ENCODE measurements at regions not wholly inside any gene's neighbourhood (a gene's known extent, or its start where the extent isn't known, plus 50 kb on each side); places are given as distances from the start of the nearest gene placed in this dataset.

- H4K20me1 ChIP-seq (ENCODE audit: insufficient read depth, low read length): no peaks in the 10 kb centered on the region
- peaks cover 10% of the 10 kb centered on the region for H3K4me1 ChIP-seq (ENCODE audit: insufficient read depth, low read length)
- no peak overlapping the region for H2AFZ ChIP-seq (ENCODE audit: low read length)
- H3K79me2 ChIP-seq (ENCODE audit: insufficient read depth, low read length): no peaks in the 10 kb centered on the region
- no peak overlapping the region for H3K27ac ChIP-seq (ENCODE audit: low read depth, low read length)
- no peaks in the 10 kb centered on the region for H3K36me3 ChIP-seq (ENCODE audit: insufficient read depth, low read length)
- peak overlapping the region; percentile 7 for H3K4me2 ChIP-seq (ENCODE audit: insufficient read depth, low read length)
- DNase-seq (ENCODE audit: insufficient read length, low spot score, missing footprints): no peak
- no peaks in the 10 kb centered on the region for H3K27me3 ChIP-seq (ENCODE audit: insufficient read depth, low read length)
- TF ChIP-seq, protein P1, sequence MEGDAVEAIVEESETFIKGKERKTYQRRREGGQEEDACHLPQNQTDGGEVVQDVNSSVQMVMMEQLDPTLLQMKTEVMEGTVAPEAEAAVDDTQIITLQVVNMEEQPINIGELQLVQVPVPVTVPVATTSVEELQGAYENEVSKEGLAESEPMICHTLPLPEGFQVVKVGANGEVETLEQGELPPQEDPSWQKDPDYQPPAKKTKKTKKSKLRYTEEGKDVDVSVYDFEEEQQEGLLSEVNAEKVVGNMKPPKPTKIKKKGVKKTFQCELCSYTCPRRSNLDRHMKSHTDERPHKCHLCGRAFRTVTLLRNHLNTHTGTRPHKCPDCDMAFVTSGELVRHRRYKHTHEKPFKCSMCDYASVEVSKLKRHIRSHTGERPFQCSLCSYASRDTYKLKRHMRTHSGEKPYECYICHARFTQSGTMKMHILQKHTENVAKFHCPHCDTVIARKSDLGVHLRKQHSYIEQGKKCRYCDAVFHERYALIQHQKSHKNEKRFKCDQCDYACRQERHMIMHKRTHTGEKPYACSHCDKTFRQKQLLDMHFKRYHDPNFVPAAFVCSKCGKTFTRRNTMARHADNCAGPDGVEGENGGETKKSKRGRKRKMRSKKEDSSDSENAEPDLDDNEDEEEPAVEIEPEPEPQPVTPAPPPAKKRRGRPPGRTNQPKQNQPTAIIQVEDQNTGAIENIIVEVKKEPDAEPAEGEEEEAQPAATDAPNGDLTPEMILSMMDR (IDR thresholded peaks at IDR 0.05; ENCODE audit: extremely low read depth, low read depth, low read length): no peak
- no peaks in the 10 kb centered on the region for H3K9me3 ChIP-seq (ENCODE audit: low read depth, low read length)
- H3K4me3 ChIP-seq (ENCODE audit: insufficient read depth, low read length): no peak overlapping the region
Measured at GRCh38 chr9:120257483-120257882, 322.5 kb downstream of the CDK5RAP2 start.

- Histone ChIP-seq H3K79me2 (ENCODE audit: insufficient read depth, low read length) (no peaks in the 10 kb centered on the region), H3K4me3 (ENCODE audit: insufficient read depth, low read length) (no peak overlapping the region), H3K36me3 (ENCODE audit: insufficient read depth, low read length) (no peaks in the 10 kb centered on the region), H4K20me1 (ENCODE audit: insufficient read depth, low read length) (no peaks in the 10 kb centered on the region), H2AFZ (ENCODE audit: low read length) (no peak overlapping the region), H3K27me3 (ENCODE audit: insufficient read depth, low read length) (no peaks in the 10 kb centered on the region), H3K4me1 (ENCODE audit: insufficient read depth, low read length) (peaks cover 10% of the 10 kb centered on the region), H3K4me2 (ENCODE audit: insufficient read depth, low read length) (no peak overlapping the region), H3K9me3 (ENCODE audit: low read depth, low read length) (no peaks in the 10 kb centered on the region), H3K27ac (ENCODE audit: low read depth, low read length) (no peak overlapping the region)
- TF ChIP-seq, protein P1 (IDR thresholded peaks at IDR 0.05; ENCODE audit: extremely low read depth, low read depth, low read length): no peak
- no peak for DNase-seq (ENCODE audit: insufficient read length, low spot score, missing footprints)
Measured at GRCh38 chr9:120256146-120256545, 323.8 kb downstream of the CDK5RAP2 start.

- Histone ChIP-seq H3K4me2 (ENCODE audit: insufficient read depth, low read length) (no peak overlapping the region), H3K4me1 (ENCODE audit: insufficient read depth, low read length) (peaks cover 1% of the 10 kb centered on the region), H4K20me1 (ENCODE audit: insufficient read depth, low read length) (no peaks in the 10 kb centered on the region), H3K9me3 (ENCODE audit: low read depth, low read length) (no peaks in the 10 kb centered on the region), H3K27me3 (ENCODE audit: insufficient read depth, low read length) (no peaks in the 10 kb centered on the region), H3K4me3 (ENCODE audit: insufficient read depth, low read length) (no peak overlapping the region), H3K79me2 (ENCODE audit: insufficient read depth, low read length) (no peaks in the 10 kb centered on the region), H3K36me3 (ENCODE audit: insufficient read depth, low read length) (no peaks in the 10 kb centered on the region), H3K27ac (ENCODE audit: low read depth, low read length) (no peak overlapping the region), H2AFZ (ENCODE audit: low read length) (no peak overlapping the region)
- TF ChIP-seq, protein P1 (IDR thresholded peaks at IDR 0.05; ENCODE audit: extremely low read depth, low read depth, low read length): no peak
- DNase-seq (ENCODE audit: insufficient read length, low spot score, missing footprints): no peak
Measured at GRCh38 chr9:120252248-120252647, 327.7 kb downstream of the CDK5RAP2 start.

- H3K79me2 ChIP-seq (ENCODE audit: insufficient read depth, low read length): no peaks in the 10 kb centered on the region
- H3K4me3 ChIP-seq (ENCODE audit: insufficient read depth, low read length): no peak overlapping the region
- no peaks in the 10 kb centered on the region for H3K9me3 ChIP-seq (ENCODE audit: low read depth, low read length)
- H4K20me1 ChIP-seq (ENCODE audit: insufficient read depth, low read length): no peaks in the 10 kb centered on the region
- no peak overlapping the region for H3K4me2 ChIP-seq (ENCODE audit: insufficient read depth, low read length)
- H2AFZ ChIP-seq (ENCODE audit: low read length): no peak overlapping the region
- DNase-seq (ENCODE audit: insufficient read length, low spot score, missing footprints): no peak
- H3K36me3 ChIP-seq (ENCODE audit: insufficient read depth, low read length): no peaks in the 10 kb centered on the region
- no peaks in the 10 kb centered on the region for H3K4me1 ChIP-seq (ENCODE audit: insufficient read depth, low read length)
- no peak overlapping the region for H3K27ac ChIP-seq (ENCODE audit: low read depth, low read length)
- TF ChIP-seq, protein P1 (IDR thresholded peaks at IDR 0.05; ENCODE audit: extremely low read depth, low read depth, low read length): no peak
- no peaks in the 10 kb centered on the region for H3K27me3 ChIP-seq (ENCODE audit: insufficient read depth, low read length)
Measured at GRCh38 chr9:120242116-120242811, 337.7 kb downstream of the CDK5RAP2 start.

Data from osteoblast (primary cell).